ENCODE measurements at regions not wholly inside any gene's neighbourhood (a gene's known extent, or its start where the extent isn't known, plus 50 kb on each side); places are given as distances from the start of the nearest gene placed in this dataset.
A peak's percentile ranks its signal among the peaks of the same experiment; 100 is the strongest.

DNA sequence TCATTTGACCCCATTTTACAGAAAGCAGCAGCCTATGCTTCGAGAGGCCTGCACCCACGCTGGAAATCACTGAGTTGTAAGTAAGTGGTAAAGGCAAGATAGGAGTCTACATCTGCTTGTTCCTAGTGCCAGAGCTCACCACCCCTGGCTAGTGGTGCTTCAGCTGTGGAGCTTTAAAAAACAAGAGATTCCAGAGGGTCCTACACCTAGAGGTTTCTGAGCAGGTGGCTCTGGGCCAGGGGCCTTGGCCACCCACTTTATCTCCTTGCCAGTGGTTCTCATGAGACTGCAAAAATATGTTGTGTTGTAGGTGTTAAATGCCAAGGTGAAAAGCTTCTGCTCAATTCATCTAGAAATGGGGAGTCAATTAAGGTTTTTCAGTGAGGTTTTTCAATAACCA, 60.0 kb upstream of the SERTAD2 start:
- Histone ChIP-seq H3K4me3 (no peak overlapping the region), H3K36me3 (no peaks in the 10 kb centered on the region), H3K27me3 (replicated peaks; ENCODE audit: insufficient read depth) (no peaks in the 10 kb centered on the region), H3K27ac (no peak overlapping the region), H3K4me1 (replicated peaks) (no peaks in the 10 kb centered on the region), H3K9me3 (no peaks in the 10 kb centered on the region)
- TF ChIP-seq POLR2AphosphoS5 (IDR thresholded peaks at IDR 0.05) (no peak), POLR2A (IDR thresholded peaks at IDR 0.05) (no peak)
- TF ChIP-seq, protein P1, sequence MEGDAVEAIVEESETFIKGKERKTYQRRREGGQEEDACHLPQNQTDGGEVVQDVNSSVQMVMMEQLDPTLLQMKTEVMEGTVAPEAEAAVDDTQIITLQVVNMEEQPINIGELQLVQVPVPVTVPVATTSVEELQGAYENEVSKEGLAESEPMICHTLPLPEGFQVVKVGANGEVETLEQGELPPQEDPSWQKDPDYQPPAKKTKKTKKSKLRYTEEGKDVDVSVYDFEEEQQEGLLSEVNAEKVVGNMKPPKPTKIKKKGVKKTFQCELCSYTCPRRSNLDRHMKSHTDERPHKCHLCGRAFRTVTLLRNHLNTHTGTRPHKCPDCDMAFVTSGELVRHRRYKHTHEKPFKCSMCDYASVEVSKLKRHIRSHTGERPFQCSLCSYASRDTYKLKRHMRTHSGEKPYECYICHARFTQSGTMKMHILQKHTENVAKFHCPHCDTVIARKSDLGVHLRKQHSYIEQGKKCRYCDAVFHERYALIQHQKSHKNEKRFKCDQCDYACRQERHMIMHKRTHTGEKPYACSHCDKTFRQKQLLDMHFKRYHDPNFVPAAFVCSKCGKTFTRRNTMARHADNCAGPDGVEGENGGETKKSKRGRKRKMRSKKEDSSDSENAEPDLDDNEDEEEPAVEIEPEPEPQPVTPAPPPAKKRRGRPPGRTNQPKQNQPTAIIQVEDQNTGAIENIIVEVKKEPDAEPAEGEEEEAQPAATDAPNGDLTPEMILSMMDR (IDR thresholded peaks at IDR 0.05), result no peak
- no peak for DNase-seq (ENCODE audit: low spot score)
- WGBS, result 94% methylated on average over 2 of the region's 2 CpGs
- intact Hi-C loops (cut with DNase I), result no loop called here

DNA sequence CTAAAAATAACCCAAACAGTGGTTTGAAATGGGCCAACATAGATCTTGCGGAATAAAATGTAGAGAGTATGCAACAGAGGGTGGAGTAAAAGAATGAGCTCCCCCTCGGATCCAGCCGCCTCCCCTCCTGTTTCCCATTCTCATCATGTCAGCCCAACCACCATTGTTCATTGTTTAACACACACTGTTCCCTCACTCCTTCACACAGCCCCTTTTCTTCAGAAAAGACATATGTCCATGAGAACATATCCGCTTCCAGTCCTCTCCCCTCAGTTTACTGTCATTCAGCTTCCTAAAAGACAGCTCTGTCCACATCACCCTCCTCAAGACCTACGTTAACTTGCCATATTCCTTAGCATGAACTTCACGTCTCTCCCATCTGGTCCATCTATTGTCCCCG, 62.9 kb upstream of the SERTAD2 start:
- Histone ChIP-seq H3K27me3 (replicated peaks; ENCODE audit: insufficient read depth) (no peaks in the 10 kb centered on the region), H3K4me1 (replicated peaks) (no peaks in the 10 kb centered on the region), H3K4me3 (no peak overlapping the region), H3K9me3 (no peaks in the 10 kb centered on the region), H3K36me3 (no peaks in the 10 kb centered on the region), H3K27ac (no peak overlapping the region)
- TF ChIP-seq, protein P1 (IDR thresholded peaks at IDR 0.05), result no peak
- TF ChIP-seq POLR2A (IDR thresholded peaks at IDR 0.05) (no peak), POLR2AphosphoS5 (IDR thresholded peaks at IDR 0.05) (no peak)
- no peak for DNase-seq (ENCODE audit: low spot score)
- intact Hi-C loops (cut with DNase I), result no loop called here
- WGBS, result 88% methylated on average over 7 of the region's 7 CpGs

DNA sequence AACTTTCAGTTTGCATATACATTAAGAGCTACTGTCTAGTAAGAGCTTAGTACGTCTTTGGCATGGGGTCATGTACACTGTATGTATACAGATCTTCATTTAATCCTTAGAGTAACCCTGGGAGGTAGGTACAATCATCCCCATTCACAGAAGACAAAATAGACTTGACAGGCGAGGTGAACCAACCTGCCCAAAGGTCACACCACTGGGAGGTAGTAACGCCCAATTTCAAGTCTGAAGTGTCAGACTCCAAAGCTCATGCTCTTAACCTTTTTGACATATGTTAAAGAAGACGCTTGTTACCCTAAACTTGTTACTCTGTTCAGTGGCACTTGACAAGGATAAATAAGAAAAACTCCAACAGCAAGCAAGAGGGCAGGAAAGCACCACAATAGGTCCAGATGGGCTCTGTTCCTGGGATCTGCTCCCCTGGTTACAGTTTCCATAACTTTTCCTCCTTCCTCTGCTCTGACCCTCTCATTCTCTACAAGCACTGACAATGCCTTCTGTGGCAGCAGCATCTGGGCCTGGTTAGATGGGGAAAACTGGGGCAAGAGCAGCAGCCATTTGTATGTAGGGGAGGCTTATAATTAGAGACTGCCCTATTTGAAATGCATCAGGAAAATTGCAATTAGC, 64.7 kb upstream of the SERTAD2 start:
- H3K36me3 ChIP-seq, result no peaks in the 10 kb centered on the region
- no peaks in the 10 kb centered on the region for H3K9me3 ChIP-seq
- H3K4me1 ChIP-seq (replicated peaks), result no peaks in the 10 kb centered on the region
- intact Hi-C loops (cut with DNase I), result no loop called here
- no peak for TF ChIP-seq POLR2A (IDR thresholded peaks at IDR 0.05)
- TF ChIP-seq POLR2AphosphoS5 (IDR thresholded peaks at IDR 0.05), result no peak
- TF ChIP-seq, protein P1 (IDR thresholded peaks at IDR 0.05), result no peak
- no peak overlapping the region for H3K4me3 ChIP-seq
- no peaks in the 10 kb centered on the region for H3K27me3 ChIP-seq (replicated peaks; ENCODE audit: insufficient read depth)
- no peak for DNase-seq (ENCODE audit: low spot score)
- no peak overlapping the region for H3K27ac ChIP-seq
- 94% methylated on average over 4 of the region's 4 CpGs for WGBS

DNA sequence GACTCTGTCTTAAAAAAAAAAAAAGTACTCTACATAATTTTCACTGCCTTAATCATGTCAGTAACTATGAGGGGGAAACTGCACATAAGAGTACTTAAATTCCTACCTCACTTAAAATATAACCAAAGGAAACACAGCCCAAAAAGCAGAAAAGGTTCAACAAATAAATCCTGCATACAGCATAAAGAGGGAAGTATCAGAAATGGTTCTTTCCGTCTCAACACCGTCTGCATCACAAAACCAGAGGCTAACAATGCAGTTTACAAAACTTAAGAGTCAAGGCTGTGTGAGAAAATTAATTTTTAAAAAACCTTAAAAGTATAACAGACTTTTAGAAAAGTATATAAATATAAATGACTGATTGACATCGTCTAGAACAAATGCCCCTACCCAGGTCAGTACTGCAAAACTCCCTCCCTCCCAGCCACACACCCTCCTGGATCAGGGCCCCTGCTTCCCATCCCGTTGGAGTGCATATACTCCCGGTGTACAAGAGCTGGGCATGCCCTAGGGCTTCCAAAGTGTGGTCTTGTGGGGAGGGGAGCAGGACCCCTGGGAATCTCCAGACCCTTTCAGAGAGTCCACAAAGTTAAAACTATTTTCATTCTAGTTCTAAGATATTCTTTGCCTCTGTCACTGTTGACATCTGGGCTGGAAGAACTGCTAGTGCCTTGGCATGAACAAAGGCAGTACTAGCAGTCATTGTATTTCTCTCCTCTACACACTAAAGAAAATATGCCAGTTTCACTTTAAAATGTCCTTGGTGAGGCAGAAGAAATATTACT, 67.0 kb upstream of the SERTAD2 start:
- WGBS, result 50% methylated on average over 5 of the region's 5 CpGs
- peak; percentile 13 for TF ChIP-seq POLR2AphosphoS5 (IDR thresholded peaks at IDR 0.05)
- no peak for TF ChIP-seq POLR2A (IDR thresholded peaks at IDR 0.05)
- Histone ChIP-seq H3K4me1 (replicated peaks) (no peaks in the 10 kb centered on the region), H3K9me3 (no peaks in the 10 kb centered on the region), H3K4me3 (no peak overlapping the region), H3K27me3 (replicated peaks; ENCODE audit: insufficient read depth) (no peaks in the 10 kb centered on the region), H3K27ac (no peak overlapping the region), H3K36me3 (no peaks in the 10 kb centered on the region)
- intact Hi-C loops (cut with DNase I), result no loop called here
- no peak for DNase-seq (ENCODE audit: low spot score)

DNA sequence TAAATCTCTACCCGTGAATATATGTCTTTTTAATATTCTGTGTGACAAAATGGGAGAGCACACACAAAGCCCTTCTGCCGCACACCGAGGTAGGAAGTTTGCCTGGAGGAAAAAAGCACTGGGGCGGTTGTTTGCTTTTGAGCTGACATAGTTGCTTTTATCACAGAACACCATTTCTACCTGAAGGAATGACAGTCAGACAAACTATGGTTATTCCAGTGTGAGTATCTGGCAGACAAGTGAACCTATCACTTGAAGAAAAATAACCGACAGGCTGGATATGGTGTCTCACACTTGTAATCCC, 67.6 kb upstream of the SERTAD2 start:
- Histone ChIP-seq H3K4me3 (no peak overlapping the region), H3K36me3 (no peaks in the 10 kb centered on the region), H3K27ac (no peak overlapping the region), H3K4me1 (replicated peaks) (no peaks in the 10 kb centered on the region), H3K27me3 (replicated peaks; ENCODE audit: insufficient read depth) (no peaks in the 10 kb centered on the region), H3K9me3 (no peaks in the 10 kb centered on the region)
- intact Hi-C loops (cut with DNase I), result no loop called here
- TF ChIP-seq POLR2AphosphoS5 (IDR thresholded peaks at IDR 0.05) (no peak), POLR2A (IDR thresholded peaks at IDR 0.05) (no peak)
- TF ChIP-seq, protein P1 (IDR thresholded peaks at IDR 0.05), result no peak
- WGBS, result 47% methylated on average over 5 of the region's 5 CpGs
- DNase-seq (ENCODE audit: low spot score), result no peak
